H1 (cell line): ENCODE measurements at regions not wholly inside any gene's neighbourhood (a gene's known extent, or its start where the extent isn't known, plus 50 kb on each side); places are given as distances from the start of the nearest gene placed in this dataset.

Experiments
- CTCF ChIA-PET: fragments of 300-600 bp; sonication (Branson Sonifier 250); formaldehyde crosslinking; loops from one replicate; lab custom pipeline; 2021; ENCODE audit not compliant: partially characterized antibody; lab: Charles Lee
- POLR2A ChIA-PET: fragments of 300-600 bp; sonication (Branson Sonifier 250); formaldehyde crosslinking; loops from one replicate; lab custom pipeline; 2021; ENCODE audit warnings: inconsistent platforms; ENCODE audit not compliant: partially characterized antibody; lab: Charles Lee
- DNase-seq, 2 experiments: peaks; one replicate each; pipeline versions ENCODE4 v3.0.0 to v3.0.0-alpha.2; 2010 to 2022; ENCODE audit warnings: low spot score in 2 of 2, low read depth in 1 of 2, mixed read lengths in 1 of 2
- FAIRE-seq: peaks from 2 replicates; lab custom pipeline; 2011; peaks lifted over from hg19 to GRCh38; lab: Jason Lieb, UNC
- H2AFZ ChIP-seq: 2 replicates; pipeline ENCODE4 v1.8.1; 2012; ENCODE audit warnings: low read length, inconsistent platforms
- H2AK5ac ChIP-seq: 2 replicates; pipeline ENCODE4 v1.6.1; 2013; ENCODE audit warnings: low read depth, low read length
- H2BK120ac ChIP-seq: replicated peaks from 2 replicates; pipeline ENCODE3; 2013; ENCODE audit warnings: low read depth, low read length, inconsistent platforms
- H2BK12ac ChIP-seq: 2 replicates; pipeline ENCODE4 v1.6.1; 2013; ENCODE audit warnings: low read depth, low read length
- H2BK15ac ChIP-seq: 2 replicates; pipeline ENCODE4 v1.6.1; 2013; ENCODE audit warnings: low read length
- H2BK20ac ChIP-seq: 2 replicates; pipeline ENCODE4 v1.6.1; 2013; ENCODE audit warnings: low read length
- H2BK5ac ChIP-seq: 2 replicates; pipeline ENCODE4 v1.6.1; 2013; ENCODE audit warnings: low read depth, low read length
- H3K14ac ChIP-seq: 2 replicates; pipeline ENCODE4 v1.6.1; 2013; ENCODE audit warnings: inconsistent platforms; ENCODE audit not compliant: insufficient read length
- H3K18ac ChIP-seq: 2 replicates; pipeline ENCODE4 v1.6.1; 2013; ENCODE audit warnings: low read length; ENCODE audit errors: extremely low read depth
- H3K23ac ChIP-seq: 2 replicates; pipeline ENCODE4 v1.6.1; 2013; ENCODE audit warnings: inconsistent platforms; ENCODE audit not compliant: insufficient read length
- H3K23me2 ChIP-seq: 2 replicates; pipeline ENCODE4 v1.6.1; 2013; ENCODE audit warnings: low read depth, low read length
- H3K27ac ChIP-seq: 2 replicates; pipeline ENCODE4 v1.6.1; 2011; ENCODE audit warnings: low read depth, low read length, inconsistent platforms
- H3K27me3 ChIP-seq, 4 experiments: replicated peaks in 1 of 4; 1 replicate in 1 of 4; 2 replicates in 3 of 4; pipeline versions ENCODE4 v1.6.1 to v1.8.1; 2011 to 2013; ENCODE audit warnings: low read length in 3 of 4, mild to moderate bottlenecking in 3 of 4, inconsistent platforms in 2 of 4, mixed read lengths in 2 of 4, moderate library complexity in 1 of 4; ENCODE audit not compliant: control insufficient read depth in 3 of 4, insufficient read depth in 3 of 4; ENCODE audit errors: extremely low read depth in 1 of 4
- H3K36me3 ChIP-seq, 4 experiments: 2 replicates each; pipeline versions ENCODE4 v1.6.1 to v1.8.1; 2011 to 2013; ENCODE audit warnings: mild to moderate bottlenecking in 4 of 4, low read length in 3 of 4, moderate library complexity in 2 of 4, control low read depth in 1 of 4, inconsistent platforms in 1 of 4; ENCODE audit not compliant: insufficient read depth in 4 of 4, control insufficient read depth in 2 of 4
- H3K4ac ChIP-seq: replicated peaks from 2 replicates; pipeline ENCODE3; 2013; ENCODE audit warnings: low read length, low read depth, mixed read lengths, inconsistent platforms; ENCODE audit not compliant: insufficient read length
- H3K4me1 ChIP-seq, 4 experiments: replicated peaks in 1 of 4; 1 replicate in 1 of 4; 2 replicates in 3 of 4; pipeline versions ENCODE4 v1.6.1 to v1.8.1; 2011 to 2013; ENCODE audit warnings: low read length in 3 of 4, inconsistent platforms in 2 of 4, mixed read lengths in 1 of 4; ENCODE audit not compliant: insufficient read depth in 4 of 4, control insufficient read depth in 3 of 4
- H3K4me2 ChIP-seq, 2 experiments: 2 replicates each; pipeline versions ENCODE4 v1.6.1 to v1.8.1; 2011 to 2013; ENCODE audit warnings: low read depth in 2 of 2, low read length in 2 of 2, control low read depth in 1 of 2, inconsistent platforms in 1 of 2, mild to moderate bottlenecking in 1 of 2; ENCODE audit not compliant: insufficient read depth in 1 of 2
- H3K4me3 ChIP-seq, 4 experiments: fragments of 200-600, 300-600 bp in 1 of 4; sonication (generic), shearing (Covaris generic), sonication (Bioruptor Twin) in 1 of 4; 2 replicates each; pipeline versions ENCODE4 v1.5.1 to v1.8.1; 2011 to 2016; ENCODE audit warnings: low read length in 4 of 4, low read depth in 3 of 4, control low read depth in 2 of 4, inconsistent platforms in 2 of 4, mild to moderate bottlenecking in 2 of 4, mixed read lengths in 1 of 4, moderate library complexity in 1 of 4; ENCODE audit not compliant: insufficient read depth in 2 of 4; ENCODE audit errors: extremely low read depth in 1 of 4
- H3K56ac ChIP-seq: replicated peaks from 2 replicates; pipeline ENCODE3; 2013; ENCODE audit warnings: low read depth, mild to moderate bottlenecking, mixed read lengths, low read length, inconsistent platforms; ENCODE audit not compliant: insufficient read length
- H3K79me1 ChIP-seq: 2 replicates; pipeline ENCODE4 v1.6.1; 2013; ENCODE audit warnings: low read depth, low read length, control low read depth
- H3K79me2 ChIP-seq, 2 experiments: 2 replicates each; pipeline versions ENCODE4 v1.6.1 to v1.8.1; 2012 to 2013; ENCODE audit warnings: low read length in 2 of 2, mild to moderate bottlenecking in 2 of 2, inconsistent platforms in 1 of 2; ENCODE audit not compliant: insufficient read depth in 2 of 2, control insufficient read depth in 1 of 2
- H3K9ac ChIP-seq, 4 experiments: replicated peaks in 1 of 4; 1 replicate in 1 of 4; 2 replicates in 3 of 4; pipeline versions ENCODE4 v1.6.1 to v1.8.1; 2011 to 2013; ENCODE audit warnings: low read depth in 3 of 4, low read length in 3 of 4, control low read depth in 2 of 4, mild to moderate bottlenecking in 2 of 4, moderate library complexity in 2 of 4, inconsistent platforms in 1 of 4; ENCODE audit errors: extremely low read depth in 1 of 4
- H3K9me3 ChIP-seq, 2 experiments: 2 replicates each; pipeline versions ENCODE4 v1.6.1 to v1.8.1; 2012 to 2013; ENCODE audit warnings: mild to moderate bottlenecking in 2 of 2, moderate library complexity in 2 of 2, control low read depth in 1 of 2, inconsistent platforms in 1 of 2, low read depth in 1 of 2, low read length in 1 of 2, mixed read lengths in 1 of 2; ENCODE audit not compliant: insufficient read depth in 2 of 2
- H4K20me1 ChIP-seq, 2 experiments: replicated peaks in 1 of 2; 2 replicates each; pipeline versions ENCODE3 to v1.8.1; 2011 to 2013; ENCODE audit warnings: inconsistent platforms in 2 of 2, low read length in 2 of 2, mild to moderate bottlenecking in 1 of 2; ENCODE audit not compliant: insufficient read depth in 2 of 2, control insufficient read depth in 1 of 2
- H4K5ac ChIP-seq: 2 replicates; pipeline ENCODE4 v1.6.1; 2013; ENCODE audit warnings: low read length, low read depth, mixed read lengths, inconsistent platforms; ENCODE audit not compliant: insufficient read length
- H4K8ac ChIP-seq: 2 replicates; pipeline ENCODE4 v1.8.0; 2013; ENCODE audit warnings: mild to moderate bottlenecking, moderate library complexity, low read length, inconsistent platforms; ENCODE audit not compliant: insufficient read depth; ENCODE audit errors: extremely low read depth
- H4K91ac ChIP-seq: replicated peaks from 2 replicates; pipeline ENCODE3; 2013; ENCODE audit warnings: low read length, mixed read lengths, inconsistent platforms; ENCODE audit not compliant: insufficient read length
- BACH1 ChIP-seq: IDR thresholded peaks from 2 replicates; pipeline ENCODE4 v1.6.1; 2012; ENCODE audit warnings: low read length, improper control_type of control experiment
- CBX5 ChIP-seq: fragments of 300-800, 300-1000 bp; sonication (generic); IDR thresholded peaks from 2 replicates; pipeline ENCODE4 v1.7.1; 2016; ENCODE audit warnings: antibody characterized with exemption, low read length, low read depth
- CTBP2 ChIP-seq: IDR thresholded peaks from 2 replicates; pipeline ENCODE4 v1.7.0; 2011; ENCODE audit warnings: borderline replicate concordance, mild to moderate bottlenecking, moderate library complexity, mixed read lengths, low read length; ENCODE audit not compliant: insufficient read depth, insufficient read length
- GABPA ChIP-seq: IDR thresholded peaks from 2 replicates; pipeline ENCODE4 v1.6.1; 2011; ENCODE audit warnings: mild to moderate bottlenecking, low read length, moderate library complexity, borderline replicate concordance; ENCODE audit not compliant: insufficient read depth
- RBBP5 ChIP-seq: IDR thresholded peaks from 2 replicates; pipeline ENCODE4 v1.7.1; 2012; ENCODE audit warnings: low read depth, mild to moderate bottlenecking, inconsistent platforms, low read length, moderate library complexity, borderline replicate concordance
- RFX5 ChIP-seq: IDR thresholded peaks from 2 replicates; pipeline ENCODE4 v1.6.1; 2011; ENCODE audit warnings: low read depth, low read length, improper control_type of control experiment, borderline replicate concordance
- SP1 ChIP-seq: IDR thresholded peaks from 2 replicates; pipeline ENCODE4 v1.6.1; 2011; ENCODE audit warnings: low read depth, low read length
- TAF1 ChIP-seq: IDR thresholded peaks from 2 replicates; pipeline ENCODE4 v1.6.1; 2011; ENCODE audit warnings: mild to moderate bottlenecking, low read depth, low read length
- USF2 ChIP-seq: IDR thresholded peaks from 2 replicates; pipeline ENCODE4 v1.6.1; 2011; ENCODE audit warnings: low read length, improper control_type of control experiment
- WGBS, 2 experiments: shearing (Covaris generic) in 1 of 2; methylation state at CpG; one replicate each; pipeline versions ENCODE4 v1.1.6 to v1.1.7; 2013 to 2015; ENCODE audit warnings: low lambda C conversion rate in 2 of 2, mixed read lengths in 2 of 2, inconsistent platforms in 1 of 2, low coverage in 1 of 2, missing lambda C conversion rate in 1 of 2; ENCODE audit not compliant: insufficient replicate concordance in 2 of 2, insufficient coverage in 1 of 2, insufficient read length in 1 of 2; ENCODE audit errors: extremely low coverage in 1 of 2, missing lambda C conversion rate in 1 of 2; 5-methylcytosine and 5-hydroxymethylcytosine counted together
- TF ChIP-seq, protein P1 (sequence below), 3 experiments: IDR thresholded peaks; 1 replicate in 2 of 3; 2 replicates in 1 of 3; pipeline versions ENCODE4 v1.5.1 to v1.6.1; 2011; ENCODE audit warnings: low read length in 3 of 3, mild to moderate bottlenecking in 3 of 3, inconsistent platforms in 2 of 3, low read depth in 1 of 3, moderate library complexity in 1 of 3; ENCODE audit not compliant: insufficient read depth in 1 of 3; ENCODE audit errors: control extremely low read depth in 1 of 3

DNA sequence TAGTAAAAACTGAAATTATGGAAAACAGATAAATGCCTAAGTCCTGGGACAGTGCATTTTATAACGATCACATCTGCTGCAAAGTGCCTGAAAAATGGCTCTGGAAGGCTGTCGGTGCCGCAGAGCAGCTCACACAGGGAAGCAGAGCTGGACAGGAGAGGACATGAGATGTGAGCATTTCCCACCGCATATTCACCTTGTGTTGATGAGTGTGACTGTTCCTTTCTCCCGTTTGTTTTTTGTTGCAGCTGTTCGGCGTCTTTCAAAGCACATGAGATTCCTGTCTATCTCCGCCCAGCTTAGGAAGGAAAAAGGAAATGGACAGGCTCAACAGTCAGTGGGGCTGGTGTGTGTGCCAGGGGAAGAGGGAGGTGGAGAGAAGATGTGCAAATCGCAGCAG, 164.9 kb upstream of the SEMA6A start:
- Histone ChIP-seq H3K9ac (no peak overlapping the region), H3K14ac (no peak overlapping the region), H3K18ac (0 out of 2 replicates have a peak overlapping the region, but pooled peaks have one; percentile 34), H3K9me3 (peaks cover 3 to 8% of the 10 kb centered on the region in 2 experiments; a peak in 2 of 4 replicates), H4K8ac (no peak overlapping the region), H3K4ac (no peak overlapping the region), H2BK12ac (no peak overlapping the region; the same call in 1 of the 2 replicates), H3K36me3 (no peaks in the 10 kb centered on the region), H2BK20ac (no peak overlapping the region), H2AFZ (no peak overlapping the region), H3K56ac (no peak overlapping the region), H2BK120ac (no peak overlapping the region), H2BK15ac (no peak overlapping the region), H3K79me1 (no peaks in the 10 kb centered on the region), H3K27ac (no peak overlapping the region), H3K4me2 (no peak overlapping the region), H3K79me2 (no peaks in the 10 kb centered on the region), H3K4me1 (peaks cover 0 to 10% (median 3%) of the 10 kb centered on the region in 4 experiments; a peak in 3 of 7 replicates), H4K91ac (no peak overlapping the region), H3K23me2 (no peaks in the 10 kb centered on the region), H2BK5ac (no peak overlapping the region), H4K5ac (no peak overlapping the region), H4K20me1 (no peaks in the 10 kb centered on the region), H3K23ac (no peak overlapping the region), H3K27me3 (peaks cover 0 to 2% (median 0%) of the 10 kb centered on the region in 4 experiments; a peak in 1 of 7 replicates), H3K4me3 (no peak overlapping the region), H2AK5ac (no peak overlapping the region)
- CTCF ChIA-PET, result interaction anchor here (0.5 to 1.5 kb wide), 4 partner anchors 8 to 1211 kb away, joined by 3 to 6 read pairs (median 3); no protein-coding TSS in a partner anchor
- no peak for FAIRE-seq
- DNase-seq, result no peak
- WGBS, 2 experiments, result 77% methylated on average over 9 of the region's 9 CpGs; no CpG with 5 or more reads in 1 of the 2 experiments
- POLR2A ChIA-PET, result interaction anchor here (1.2 kb wide), 1 partner anchor 12 kb away, joined by 3 read pairs; no protein-coding TSS in a partner anchor
- TF ChIP-seq BACH1 (no peak), USF2 (no peak), RFX5 (no peak), TAF1 (no peak), CTBP2 (no peak), GABPA (no peak), SP1 (no peak), RBBP5 (no peak), CBX5 (no peak)
- TF ChIP-seq, protein P1, sequence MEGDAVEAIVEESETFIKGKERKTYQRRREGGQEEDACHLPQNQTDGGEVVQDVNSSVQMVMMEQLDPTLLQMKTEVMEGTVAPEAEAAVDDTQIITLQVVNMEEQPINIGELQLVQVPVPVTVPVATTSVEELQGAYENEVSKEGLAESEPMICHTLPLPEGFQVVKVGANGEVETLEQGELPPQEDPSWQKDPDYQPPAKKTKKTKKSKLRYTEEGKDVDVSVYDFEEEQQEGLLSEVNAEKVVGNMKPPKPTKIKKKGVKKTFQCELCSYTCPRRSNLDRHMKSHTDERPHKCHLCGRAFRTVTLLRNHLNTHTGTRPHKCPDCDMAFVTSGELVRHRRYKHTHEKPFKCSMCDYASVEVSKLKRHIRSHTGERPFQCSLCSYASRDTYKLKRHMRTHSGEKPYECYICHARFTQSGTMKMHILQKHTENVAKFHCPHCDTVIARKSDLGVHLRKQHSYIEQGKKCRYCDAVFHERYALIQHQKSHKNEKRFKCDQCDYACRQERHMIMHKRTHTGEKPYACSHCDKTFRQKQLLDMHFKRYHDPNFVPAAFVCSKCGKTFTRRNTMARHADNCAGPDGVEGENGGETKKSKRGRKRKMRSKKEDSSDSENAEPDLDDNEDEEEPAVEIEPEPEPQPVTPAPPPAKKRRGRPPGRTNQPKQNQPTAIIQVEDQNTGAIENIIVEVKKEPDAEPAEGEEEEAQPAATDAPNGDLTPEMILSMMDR (IDR thresholded peaks at IDR 0.05; ENCODE audit: control extremely low read depth in 1 of 3, insufficient read depth in 1 of 3, low read depth in 1 of 3, low read length in 3 of 3), result no peak
